22Rv1 (cell line): ENCODE measurements at regions not wholly inside any gene's neighbourhood (a gene's known extent, or its start where the extent isn't known, plus 50 kb on each side); places are given as distances from the start of the nearest gene placed in this dataset.

Experiments used
- CTCF ChIP-seq: fragments of 450-650 bp; IDR thresholded peaks from 2 replicates; pipeline ENCODE4 v1.5.1; 2017; ENCODE audit warnings: mild to moderate bottlenecking
- ZFX ChIP-seq: fragments of 450-650 bp; IDR thresholded peaks from 2 replicates; pipeline ENCODE4 v1.6.1; 2017; ENCODE audit warnings: antibody characterized with exemption, borderline replicate concordance

GRCh38 chr2:40721595-40721994 lies 269.7 kb upstream of the SLC8A1 start:
- no peak for TF ChIP-seq CTCF
- TF ChIP-seq ZFX, result no peak
